K562 (cell line): ENCODE measurements at regions not wholly inside any gene's neighbourhood (a gene's known extent, or its start where the extent isn't known, plus 50 kb on each side); places are given as distances from the start of the nearest gene placed in this dataset.

Source experiments
- ATAC-seq: fragments of 200-7000 bp; cut with Tn5 transposase; 3 replicates; pipeline ENCODE4 v1.9.1; 2020; ENCODE audit warnings: moderate library complexity
- BruUV-seq: library from RNA; stranded (reverse); fragments of 400-500 nt; replicated peaks from 2 replicates; lab custom pipeline; 2021; lab: Mats Ljungman, UMichigan
- CTCF ChIA-PET: fragments of 300-600 bp; formaldehyde crosslinking; extraction: SDS; loops from one replicate; lab custom pipeline; 2021; ENCODE audit warnings: low intra/inter-chr PET ratio; lab: Yijun Ruan, JAX
- POLR2A ChIA-PET: fragments of 300-600, 350-650 bp; sonication (Branson Sonifier 250); formaldehyde crosslinking; extraction: SDS; loops from one replicate; lab custom pipeline; 2021; ENCODE audit warnings: antibody characterized with exemption, inconsistent platforms; lab: Yijun Ruan, JAX
- DNase-seq, 4 experiments: peaks; one replicate each; pipeline versions ENCODE4 v3.0.0 to v3.0.0-alpha.2; 2011 to 2018; ENCODE audit warnings: low spot score in 3 of 4, mixed read lengths in 3 of 4; ENCODE audit errors: extremely low read depth in 1 of 4
- FAIRE-seq: peaks from 2 replicates; lab custom pipeline; 2011; peaks lifted over from hg19 to GRCh38; lab: Jason Lieb, UNC
- H2AFZ ChIP-seq: 2 replicates; pipeline ENCODE4 v1.6.0; 2011; ENCODE audit warnings: low read depth, low read length, control low read depth, inconsistent platforms
- H3K27ac ChIP-seq: fragments of 200-600 bp; 3 replicates; pipeline ENCODE4 v1.8.0; 2011; ENCODE audit warnings: low read depth, mild to moderate bottlenecking, control low read depth, inconsistent platforms, low read length, moderate library complexity, mixed read lengths; ENCODE audit errors: extremely low read depth
- H3K27me3 ChIP-seq, 2 experiments: fragments of 300-600 bp in 1 of 2; 2 replicates in 1 of 2; 3 replicates in 1 of 2; pipeline versions ENCODE4 v1.6.0 to v1.8.0; 2011; ENCODE audit warnings: inconsistent platforms in 2 of 2, low read length in 2 of 2, mild to moderate bottlenecking in 1 of 2, mixed read lengths in 1 of 2, moderate library complexity in 1 of 2; ENCODE audit not compliant: control insufficient read depth in 2 of 2, insufficient read depth in 2 of 2
- H3K36me3 ChIP-seq: fragments of 300-600 bp; 3 replicates; pipeline ENCODE4 v1.8.0; 2011; ENCODE audit warnings: mild to moderate bottlenecking, low read length, inconsistent platforms; ENCODE audit not compliant: control insufficient read depth, insufficient read depth
- H3K4me1 ChIP-seq, 2 experiments: fragments of 200-600 bp in 1 of 2; replicated peaks in 1 of 2; 2 replicates in 1 of 2; 3 replicates in 1 of 2; pipeline versions ENCODE4 v1.5.1 to v1.8.0; 2011; ENCODE audit warnings: inconsistent platforms in 2 of 2, low read length in 2 of 2, mild to moderate bottlenecking in 1 of 2, mixed read lengths in 1 of 2, moderate library complexity in 1 of 2; ENCODE audit not compliant: control insufficient read depth in 2 of 2, insufficient read depth in 2 of 2
- H3K4me2 ChIP-seq: 2 replicates; pipeline ENCODE4 v1.6.1; 2011; ENCODE audit warnings: low read length, control low read depth, inconsistent platforms, mixed read lengths; ENCODE audit not compliant: insufficient read depth
- H3K4me3 ChIP-seq: fragments of 200-600 bp; sonication (generic), shearing (Covaris generic); 2 replicates; pipeline ENCODE4 v1.5.1; 2016; ENCODE audit warnings: control low read depth, inconsistent platforms
- H3K79me2 ChIP-seq: fragments of 200-600 bp; 3 replicates; pipeline ENCODE4 v1.8.0; 2011; ENCODE audit warnings: low read length, inconsistent platforms; ENCODE audit not compliant: control insufficient read depth, insufficient read depth
- H3K9ac ChIP-seq, 2 experiments: 2 replicates each; pipeline versions ENCODE4 v1.6.0 to v1.6.1; 2011; ENCODE audit warnings: low read depth in 2 of 2, low read length in 2 of 2, control low read depth in 1 of 2, inconsistent platforms in 1 of 2, mild to moderate bottlenecking in 1 of 2, mixed read lengths in 1 of 2; ENCODE audit not compliant: insufficient read depth in 1 of 2
- H3K9me1 ChIP-seq: one replicate; pipeline ENCODE4 v1.6.0; 2011; ENCODE audit warnings: inconsistent platforms, mild to moderate bottlenecking, low read length, moderate library complexity; ENCODE audit not compliant: control insufficient read depth, insufficient read depth
- H3K9me3 ChIP-seq: replicated peaks from 2 replicates; pipeline ENCODE4 v1.5.1; 2011; ENCODE audit warnings: low read depth, low read length, inconsistent platforms; ENCODE audit not compliant: control insufficient read depth, insufficient read depth
- H4K20me1 ChIP-seq: replicated peaks from 2 replicates; pipeline ENCODE4 v1.6.1; 2011; ENCODE audit warnings: low read length, inconsistent platforms, mixed read lengths; ENCODE audit not compliant: control insufficient read depth, insufficient read depth
- CBX8 ChIP-seq: fragments of 200-600 bp; sonication (generic); IDR thresholded peaks from 2 replicates; pipeline ENCODE4 v1.6.1; 2012; ENCODE audit warnings: borderline replicate concordance, mixed run types, low read depth, mild to moderate bottlenecking, moderate library complexity, mixed read lengths, low read length, control low read depth, inconsistent platforms; ENCODE audit not compliant: poor library complexity, severe bottlenecking; ENCODE audit errors: extremely low read depth
- HNRNPLL ChIP-seq: fragments of 200-400 bp; formaldehyde crosslinking; IDR thresholded peaks from 2 replicates; pipeline ENCODE4 v1.6.1; 2017; ENCODE audit warnings: low read length, low read depth, mild to moderate bottlenecking; ENCODE audit not compliant: poor library complexity, severe bottlenecking
- KAT8 ChIP-seq: fragments of 450-650 bp; IDR thresholded peaks from 2 replicates; pipeline ENCODE4 v1.6.1; 2016; ENCODE audit warnings: low read depth, mild to moderate bottlenecking
- NFIC ChIP-seq: fragments of 450-650 bp; IDR thresholded peaks from 2 replicates; pipeline ENCODE4 v1.6.1; 2017; ENCODE audit warnings: mild to moderate bottlenecking, inconsistent platforms
- SP2 ChIP-seq: IDR thresholded peaks from 2 replicates; pipeline ENCODE4 v1.6.1; 2011; ENCODE audit warnings: mild to moderate bottlenecking, low read depth, low read length, moderate library complexity; ENCODE audit not compliant: poor library complexity, severe bottlenecking; ENCODE audit errors: extremely low read depth
- TBP ChIP-seq: optimal IDR thresholded peaks from 2 replicates; pipeline ENCODE3; 2011; ENCODE audit warnings: low read depth, low read length, improper control_type of control experiment
- TCF7L2 ChIP-seq: fragments of 150-350 bp; IDR thresholded peaks from 2 replicates; pipeline ENCODE4 v1.6.1; 2016; ENCODE audit warnings: low read depth, mild to moderate bottlenecking, low read length, moderate library complexity
- TRIM24 ChIP-seq, 2 experiments: fragments of 450-650 bp; IDR thresholded peaks; 2 replicates each; pipeline ENCODE4 v1.6.1; 2016
- ZNF174 ChIP-seq: fragments of 250-450 bp; sonication (Bioruptor Pico); IDR thresholded peaks from 2 replicates; pipeline ENCODE4 v1.4.0; 2020; ENCODE audit warnings: mild to moderate bottlenecking
- ZNF384 ChIP-seq: IDR thresholded peaks from 2 replicates; pipeline ENCODE4 v1.6.1; 2012; ENCODE audit warnings: low read depth, low read length, improper control_type of control experiment
- ZNF561 ChIP-seq: fragments of 450-650 bp; formaldehyde crosslinking; conservative IDR thresholded peaks from 2 replicates; pipeline ENCODE4 v1.4.0; 2020; ENCODE audit warnings: mild to moderate bottlenecking, moderate library complexity
- ZNF586 ChIP-seq: fragments of 450-650 bp; formaldehyde crosslinking; conservative IDR thresholded peaks from 2 replicates; pipeline ENCODE4 v1.4.0; 2020; ENCODE audit warnings: mild to moderate bottlenecking, moderate library complexity
- WGBS: fragments of 100-300 bp; shearing (Covaris generic); methylation state at CpG from one replicate; pipeline ENCODE4 v1.1.6; 2016; ENCODE audit warnings: low coverage, mixed read lengths; ENCODE audit not compliant: insufficient coverage; ENCODE audit errors: missing lambda C conversion rate; 5-methylcytosine and 5-hydroxymethylcytosine counted together
- in situ Hi-C: fragments of 300-500 bp; cut with MboI; formaldehyde crosslinking; loops from 4 replicates; pipeline ENCODE4 v1.15.0; 2018; ENCODE audit warnings: inconsistent platforms, mixed read lengths
- intact Hi-C: fragments of 100-400 bp; cut with micrococcal nuclease; formaldehyde crosslinking; loops from 2 replicates; pipeline ENCODE4 v1.14.2; 2022
- TF ChIP-seq, protein P1 (sequence below): fragments of 450-650 bp; formaldehyde crosslinking; IDR thresholded peaks from 2 replicates; pipeline ENCODE4 v1.4.0; 2022; ENCODE audit warnings: missing genetic modification characterization
- TF ChIP-seq, protein P2 (sequence below): fragments of 450-650 bp; IDR thresholded peaks from 2 replicates; pipeline ENCODE4 v1.6.1; 2016; ENCODE audit warnings: borderline replicate concordance

DNA sequence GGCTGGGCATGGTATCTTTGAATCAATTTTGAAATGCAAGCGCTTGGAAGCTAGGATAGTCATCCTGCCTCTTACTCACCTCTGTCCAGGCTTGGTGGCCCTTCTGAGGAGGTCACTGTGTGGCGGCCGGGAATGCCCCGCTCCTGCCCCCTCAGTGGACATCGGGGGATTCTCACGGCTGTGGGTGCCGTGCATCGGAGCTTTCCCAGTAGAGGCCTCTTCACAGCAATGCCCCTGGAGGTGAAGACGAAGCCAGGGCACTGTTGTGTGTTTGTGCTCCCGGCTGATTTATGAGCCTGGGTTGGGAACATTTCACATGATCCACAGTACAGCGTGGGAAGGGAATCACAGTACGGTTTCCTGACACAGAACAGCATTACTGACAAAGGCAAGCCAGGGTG lies 147.5 kb downstream of the NXNL2 start:
- no peak overlapping the region for H3K4me3 ChIP-seq
- in situ Hi-C loops = no loop called here
- no peak for DNase-seq
- no peaks in the 10 kb centered on the region for H3K36me3 ChIP-seq
- H3K4me2 ChIP-seq = no peak overlapping the region
- ChIA-PET POLR2A (interaction anchor here (1.0 kb wide), 1 partner anchor 9 kb away, joined by 4 read pairs; no protein-coding TSS in a partner anchor), CTCF (no interaction called here)
- H2AFZ ChIP-seq = no peak overlapping the region
- no peaks in the 10 kb centered on the region for H4K20me1 ChIP-seq
- H3K27ac ChIP-seq = no peak overlapping the region
- FAIRE-seq = no peak
- no peaks in the 10 kb centered on the region for H3K4me1 ChIP-seq
- intact Hi-C loops = loop anchor here (10.0 kb wide), 1 partner anchor 312 kb away; the partner anchor contains the start of gene S1PR3
- ATAC-seq = no peak
- 37% methylated on average over 7 of the region's 12 CpGs for WGBS
- H3K27me3 ChIP-seq = peaks cover 0 to 2% of the 10 kb centered on the region in 2 experiments; a peak in 1 of 5 replicates
- no peak overlapping the region for H3K9ac ChIP-seq
- H3K9me3 ChIP-seq = no peaks in the 10 kb centered on the region
- TF ChIP-seq ZNF586 (CRISPR knock-in tag) (no peak), NFIC (no peak), TRIM24 (IDR thresholded peaks at IDR 0.05) (no peak)
- BruUV-seq = no TSS peak
- no peaks in the 10 kb centered on the region for H3K79me2 ChIP-seq
- H3K9me1 ChIP-seq = no peaks in the 10 kb centered on the region

DNA sequence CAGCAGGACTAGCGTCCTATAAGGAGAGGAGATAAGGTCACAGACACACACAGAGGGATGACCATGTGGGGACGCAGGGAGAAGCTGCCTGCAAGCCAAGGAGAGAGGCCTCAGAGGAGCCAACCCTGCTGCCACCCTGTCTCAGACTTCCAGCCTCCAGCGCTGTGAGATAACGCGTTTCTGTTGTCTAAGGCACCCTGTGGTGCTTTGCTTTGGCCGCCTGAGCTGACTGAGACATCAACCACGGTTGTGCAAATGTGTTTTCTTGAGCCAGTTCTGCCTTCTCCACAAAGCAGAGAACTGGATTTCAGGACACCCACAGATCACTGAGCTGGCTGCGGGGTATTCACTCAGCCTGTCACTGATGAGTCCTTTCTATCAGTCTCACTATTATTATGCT lies 149.1 kb downstream of the NXNL2 start:
- FAIRE-seq (no peak), ATAC-seq (no peak), DNase-seq (no peak)
- intact Hi-C loops = loop anchor here (10.0 kb wide), 1 partner anchor 311 kb away; the partner anchor contains the start of gene S1PR3
- H4K20me1 ChIP-seq = no peaks in the 10 kb centered on the region
- in situ Hi-C loops = no loop called here
- H3K27ac ChIP-seq = no peak overlapping the region
- H3K4me2 ChIP-seq = no peak overlapping the region
- H3K9ac ChIP-seq = no peak overlapping the region
- no peaks in the 10 kb centered on the region for H3K36me3 ChIP-seq
- no peaks in the 10 kb centered on the region for H3K9me1 ChIP-seq
- no peak overlapping the region for H3K4me3 ChIP-seq
- 2% methylated on average over 8 of the region's 8 CpGs for WGBS
- BruUV-seq = no TSS peak
- no peaks in the 10 kb centered on the region for H3K9me3 ChIP-seq
- H3K79me2 ChIP-seq = no peaks in the 10 kb centered on the region
- H2AFZ ChIP-seq = no peak overlapping the region
- H3K27me3 ChIP-seq = no peaks in the 10 kb centered on the region
- ChIA-PET CTCF (no interaction called here), POLR2A (interaction anchor here (0.6 kb wide), 1 partner anchor 1083 kb away, joined by 4 read pairs; no protein-coding TSS in a partner anchor)
- H3K4me1 ChIP-seq = no peaks in the 10 kb centered on the region
- TF ChIP-seq ZNF561 (CRISPR knock-in tag) (no peak), HNRNPLL (no peak), ZNF384 (no peak), TCF7L2 (no peak), SP2 (no peak), TBP (no peak), ZNF174 (no peak), CBX8 (no peak), KAT8 (no peak)
- TF ChIP-seq, protein P1, sequence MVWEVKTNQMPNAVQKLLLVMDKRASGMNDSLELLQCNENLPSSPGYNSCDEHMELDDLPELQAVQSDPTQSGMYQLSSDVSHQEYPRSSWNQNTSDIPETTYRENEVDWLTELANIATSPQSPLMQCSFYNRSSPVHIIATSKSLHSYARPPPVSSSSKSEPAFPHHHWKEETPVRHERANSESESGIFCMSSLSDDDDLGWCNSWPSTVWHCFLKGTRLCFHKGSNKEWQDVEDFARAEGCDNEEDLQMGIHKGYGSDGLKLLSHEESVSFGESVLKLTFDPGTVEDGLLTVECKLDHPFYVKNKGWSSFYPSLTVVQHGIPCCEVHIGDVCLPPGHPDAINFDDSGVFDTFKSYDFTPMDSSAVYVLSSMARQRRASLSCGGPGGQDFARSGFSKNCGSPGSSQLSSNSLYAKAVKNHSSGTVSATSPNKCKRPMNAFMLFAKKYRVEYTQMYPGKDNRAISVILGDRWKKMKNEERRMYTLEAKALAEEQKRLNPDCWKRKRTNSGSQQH (CRISPR knock-in tag) = no peak
- TF ChIP-seq, protein P2, sequence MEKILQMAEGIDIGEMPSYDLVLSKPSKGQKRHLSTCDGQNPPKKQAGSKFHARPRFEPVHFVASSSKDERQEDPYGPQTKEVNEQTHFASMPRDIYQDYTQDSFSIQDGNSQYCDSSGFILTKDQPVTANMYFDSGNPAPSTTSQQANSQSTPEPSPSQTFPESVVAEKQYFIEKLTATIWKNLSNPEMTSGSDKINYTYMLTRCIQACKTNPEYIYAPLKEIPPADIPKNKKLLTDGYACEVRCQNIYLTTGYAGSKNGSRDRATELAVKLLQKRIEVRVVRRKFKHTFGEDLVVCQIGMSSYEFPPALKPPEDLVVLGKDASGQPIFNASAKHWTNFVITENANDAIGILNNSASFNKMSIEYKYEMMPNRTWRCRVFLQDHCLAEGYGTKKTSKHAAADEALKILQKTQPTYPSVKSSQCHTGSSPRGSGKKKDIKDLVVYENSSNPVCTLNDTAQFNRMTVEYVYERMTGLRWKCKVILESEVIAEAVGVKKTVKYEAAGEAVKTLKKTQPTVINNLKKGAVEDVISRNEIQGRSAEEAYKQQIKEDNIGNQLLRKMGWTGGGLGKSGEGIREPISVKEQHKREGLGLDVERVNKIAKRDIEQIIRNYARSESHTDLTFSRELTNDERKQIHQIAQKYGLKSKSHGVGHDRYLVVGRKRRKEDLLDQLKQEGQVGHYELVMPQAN = no peak
